A673 (cell line): ENCODE measurements at regions not wholly inside any gene's neighbourhood (a gene's known extent, or its start where the extent isn't known, plus 50 kb on each side); places are given as distances from the start of the nearest gene placed in this dataset.

Experiments used
- BruUV-seq: library from RNA; stranded (reverse); fragments of 400-500 nt; replicated peaks from 2 replicates; lab custom pipeline; 2021; lab: Mats Ljungman, UMichigan
- CTCF ChIA-PET: fragments of 300-600 bp; sonication (Branson Sonifier 250); formaldehyde crosslinking; loops from one replicate; lab custom pipeline; 2022; ENCODE audit warnings: antibody characterized with exemption; lab: Charles Lee
- POLR2A ChIA-PET: fragments of 300-600 bp; sonication (Branson Sonifier 250); formaldehyde crosslinking; loops from one replicate; lab custom pipeline; 2022; ENCODE audit warnings: antibody characterized with exemption; ENCODE audit not compliant: low non-redundant PET; lab: Charles Lee
- DNase-seq: peaks from one replicate; pipeline ENCODE4 v3.0.0-alpha.2; 2015; ENCODE audit warnings: low spot score
- H3K27ac ChIP-seq: fragments of 200-600 bp; sonication (generic); 2 replicates; pipeline ENCODE4 v1.5.1; 2016; ENCODE audit warnings: mixed run types, low read depth, mild to moderate bottlenecking, mixed read lengths, antibody characterized with exemption, low read length; ENCODE audit not compliant: poor library complexity, severe bottlenecking
- H3K27me3 ChIP-seq: fragments of 200-600 bp; sonication (generic); replicated peaks from 2 replicates; pipeline ENCODE4 v1.6.1; 2017; ENCODE audit warnings: mixed run types, low read depth, mild to moderate bottlenecking, mixed read lengths, antibody characterized with exemption, low read length; ENCODE audit not compliant: insufficient read depth, poor library complexity
- H3K36me3 ChIP-seq: fragments of 200-600 bp; sonication (generic); 2 replicates; pipeline ENCODE4 v1.6.1; 2016; ENCODE audit warnings: mixed run types, mild to moderate bottlenecking, mixed read lengths, antibody characterized with exemption, low read length; ENCODE audit not compliant: insufficient read depth, poor library complexity, severe bottlenecking
- H3K4me1 ChIP-seq: fragments of 200-600 bp; sonication (generic); 2 replicates; pipeline ENCODE4 v1.6.1; 2017; ENCODE audit warnings: mixed run types, mild to moderate bottlenecking, mixed read lengths, antibody characterized with exemption, low read length; ENCODE audit not compliant: insufficient read depth, poor library complexity, severe bottlenecking
- H3K4me3 ChIP-seq: fragments of 200-600 bp; sonication (generic); 2 replicates; pipeline ENCODE4 v1.5.1; 2016; ENCODE audit warnings: low read depth, mixed run types, mild to moderate bottlenecking, mixed read lengths, low read length; ENCODE audit not compliant: poor library complexity, severe bottlenecking
- H3K9me3 ChIP-seq: fragments of 200-600 bp; sonication (generic); 2 replicates; pipeline ENCODE4 v1.6.1; 2016; ENCODE audit warnings: mixed run types, low read depth, mild to moderate bottlenecking, mixed read lengths, antibody characterized with exemption, low read length; ENCODE audit not compliant: poor library complexity, severe bottlenecking
- CTCF ChIP-seq: fragments of 300-800, 200-600 bp; sonication (generic); conservative IDR thresholded peaks from 2 replicates; pipeline ENCODE4 v1.5.1; 2017; ENCODE audit warnings: low read depth, mild to moderate bottlenecking, antibody characterized with exemption, low read length, moderate library complexity, mixed read lengths
- EZH2 ChIP-seq: fragments of 200-600 bp; sonication (generic); IDR thresholded peaks from 2 replicates; pipeline ENCODE4 v1.6.1; 2017; ENCODE audit warnings: borderline replicate concordance, low read depth, mild to moderate bottlenecking, mixed read lengths, antibody characterized with exemption, low read length; ENCODE audit not compliant: poor library complexity, severe bottlenecking
- intact Hi-C: fragments of 100-400 bp; cut with micrococcal nuclease; formaldehyde crosslinking; loops from one replicate; pipeline ENCODE4 v1.10.0; 2022; ENCODE audit not compliant: unreplicated experiment

- ChIA-PET CTCF (no interaction called here), POLR2A (no interaction called here)
- no peaks in the 10 kb centered on the region for H3K27me3 ChIP-seq
- TF ChIP-seq EZH2: no peak
- TF ChIP-seq CTCF: no peak
- no peak overlapping the region for H3K27ac ChIP-seq
- H3K4me1 ChIP-seq: no peaks in the 10 kb centered on the region
- no peak overlapping the region for H3K4me3 ChIP-seq
- H3K9me3 ChIP-seq: no peaks in the 10 kb centered on the region
- H3K36me3 ChIP-seq: no peaks in the 10 kb centered on the region
- no TSS peak for BruUV-seq
- intact Hi-C loops: no loop called here
- DNase-seq: no peak
Measured at GRCh38 chr5:156093024-156093423, 233.9 kb upstream of the SGCD start.

DNA sequence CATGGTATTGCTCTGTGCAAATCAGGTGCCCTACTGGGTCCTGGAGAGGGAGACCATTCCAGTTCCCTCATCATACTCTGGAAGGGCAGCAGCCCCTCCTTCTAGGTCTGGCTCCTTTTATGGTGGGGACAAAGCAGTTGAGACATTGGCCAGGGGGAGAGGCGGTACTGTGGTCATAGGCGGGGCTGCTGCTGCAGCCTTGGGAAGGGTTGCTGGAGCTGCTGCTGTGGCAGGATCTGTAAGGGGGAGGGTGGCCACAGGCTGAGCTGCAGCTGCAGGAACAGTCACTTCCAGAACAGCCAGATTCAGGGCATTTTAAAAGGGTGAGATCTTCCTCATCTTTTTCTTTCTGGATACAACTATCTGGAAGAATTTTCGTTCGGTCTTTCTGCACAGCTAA, 233.0 kb upstream of the SGCD start:
- Histone ChIP-seq H3K27ac (no peak overlapping the region), H3K9me3 (no peaks in the 10 kb centered on the region), H3K4me1 (no peaks in the 10 kb centered on the region), H3K27me3 (no peaks in the 10 kb centered on the region), H3K36me3 (no peaks in the 10 kb centered on the region), H3K4me3 (no peak overlapping the region)
- intact Hi-C loops: no loop called here
- POLR2A ChIA-PET: no interaction called here
- BruUV-seq: no TSS peak
- CTCF ChIA-PET: no interaction called here
- DNase-seq: no peak
- TF ChIP-seq CTCF (no peak), EZH2 (no peak)

DNA sequence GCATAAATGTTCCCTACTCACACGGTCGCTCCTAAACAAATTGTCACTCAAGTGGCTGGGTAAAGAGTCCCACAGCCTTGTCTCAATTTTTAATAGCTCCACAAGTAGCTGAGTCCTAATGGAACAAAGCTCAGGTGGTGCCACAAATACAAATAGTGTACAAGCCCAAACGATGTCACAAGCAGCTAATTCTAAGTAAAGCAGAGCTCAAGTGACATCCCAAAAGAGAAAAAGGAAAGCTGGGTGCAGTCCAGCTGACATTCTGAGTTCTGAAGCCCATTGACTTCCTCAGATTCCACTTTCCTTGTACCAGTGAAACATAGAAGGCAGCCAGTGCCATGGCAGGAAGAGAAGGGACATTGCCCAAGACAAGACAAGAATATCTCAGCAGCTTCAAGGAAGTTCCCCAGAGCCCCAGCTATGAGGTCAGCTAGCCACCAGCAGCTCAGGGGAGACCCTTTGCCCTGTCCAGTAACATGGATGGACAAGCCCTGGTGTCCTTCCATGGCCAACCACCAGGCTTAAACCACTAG, 231.2 kb upstream of the SGCD start:
- no peaks in the 10 kb centered on the region for H3K36me3 ChIP-seq
- no peak for DNase-seq
- CTCF ChIA-PET: no interaction called here
- TF ChIP-seq CTCF: no peak
- H3K27me3 ChIP-seq: no peaks in the 10 kb centered on the region
- no TSS peak for BruUV-seq
- POLR2A ChIA-PET: no interaction called here
- H3K4me1 ChIP-seq: no peaks in the 10 kb centered on the region
- no peak overlapping the region for H3K27ac ChIP-seq
- no peak overlapping the region for H3K4me3 ChIP-seq
- H3K9me3 ChIP-seq: no peaks in the 10 kb centered on the region
- intact Hi-C loops: no loop called here
